GM20000 (cell line): ENCODE measurements at regions not wholly inside any gene's neighbourhood (a gene's known extent, or its start where the extent isn't known, plus 50 kb on each side); places are given as distances from the start of the nearest gene placed in this dataset.

Experiments used
- DNase-seq: peaks from one replicate; pipeline ENCODE4 v3.0.0; 2012; ENCODE audit warnings: low spot score
- TF ChIP-seq, protein P1 (sequence below): IDR thresholded peaks from 2 replicates; pipeline ENCODE4 v1.5.1; 2012; ENCODE audit warnings: mild to moderate bottlenecking, control low read depth; ENCODE audit errors: extremely low read depth, missing control alignments

DNA sequence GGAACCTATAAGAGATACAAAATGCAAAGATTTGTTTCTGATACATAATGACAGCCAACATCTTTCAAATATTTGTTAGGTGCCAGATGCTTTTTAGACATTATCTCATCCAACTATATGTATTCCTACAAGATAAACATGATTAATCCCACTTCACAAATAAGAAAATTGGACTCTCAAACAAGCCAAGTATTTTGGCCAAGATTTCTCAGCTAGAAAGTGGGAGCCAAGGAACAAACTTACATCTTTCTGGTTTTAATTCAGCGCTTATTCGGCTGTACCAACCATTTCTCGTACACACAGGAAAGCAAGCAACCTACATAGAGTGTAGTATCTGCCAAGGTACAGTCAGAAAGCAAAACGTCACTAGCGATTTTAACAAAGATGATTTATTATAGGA, 85.7 kb upstream of the SERP2 start:
- no peak for DNase-seq
- TF ChIP-seq, protein P1, sequence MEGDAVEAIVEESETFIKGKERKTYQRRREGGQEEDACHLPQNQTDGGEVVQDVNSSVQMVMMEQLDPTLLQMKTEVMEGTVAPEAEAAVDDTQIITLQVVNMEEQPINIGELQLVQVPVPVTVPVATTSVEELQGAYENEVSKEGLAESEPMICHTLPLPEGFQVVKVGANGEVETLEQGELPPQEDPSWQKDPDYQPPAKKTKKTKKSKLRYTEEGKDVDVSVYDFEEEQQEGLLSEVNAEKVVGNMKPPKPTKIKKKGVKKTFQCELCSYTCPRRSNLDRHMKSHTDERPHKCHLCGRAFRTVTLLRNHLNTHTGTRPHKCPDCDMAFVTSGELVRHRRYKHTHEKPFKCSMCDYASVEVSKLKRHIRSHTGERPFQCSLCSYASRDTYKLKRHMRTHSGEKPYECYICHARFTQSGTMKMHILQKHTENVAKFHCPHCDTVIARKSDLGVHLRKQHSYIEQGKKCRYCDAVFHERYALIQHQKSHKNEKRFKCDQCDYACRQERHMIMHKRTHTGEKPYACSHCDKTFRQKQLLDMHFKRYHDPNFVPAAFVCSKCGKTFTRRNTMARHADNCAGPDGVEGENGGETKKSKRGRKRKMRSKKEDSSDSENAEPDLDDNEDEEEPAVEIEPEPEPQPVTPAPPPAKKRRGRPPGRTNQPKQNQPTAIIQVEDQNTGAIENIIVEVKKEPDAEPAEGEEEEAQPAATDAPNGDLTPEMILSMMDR, result no peak

GRCh38 chr13:44292545-44292944, 81.1 kb upstream of the SERP2 start:
- DNase-seq, result no peak

GRCh38 chr13:44293374-44293773, 80.2 kb upstream of the SERP2 start:
- TF ChIP-seq, protein P1, result no peak
- DNase-seq, result no peak

More at GRCh38 chr13:44292545-44292944, 81.1 kb upstream of the SERP2 start:
- TF ChIP-seq, protein P1, result no peak

GRCh38 chr13:44293908-44294735, 79.5 kb upstream of the SERP2 start:
- DNase-seq, result no peak
- TF ChIP-seq, protein P1, result no peak

GRCh38 chr13:44294876-44295275, 78.7 kb upstream of the SERP2 start:
- no peak for DNase-seq
- TF ChIP-seq, protein P1, result no peak

- TF ChIP-seq, protein P1, result no peak
- DNase-seq, result no peak
Observed at GRCh38 chr13:44296856-44297255, 76.8 kb upstream of the SERP2 start.

DNA sequence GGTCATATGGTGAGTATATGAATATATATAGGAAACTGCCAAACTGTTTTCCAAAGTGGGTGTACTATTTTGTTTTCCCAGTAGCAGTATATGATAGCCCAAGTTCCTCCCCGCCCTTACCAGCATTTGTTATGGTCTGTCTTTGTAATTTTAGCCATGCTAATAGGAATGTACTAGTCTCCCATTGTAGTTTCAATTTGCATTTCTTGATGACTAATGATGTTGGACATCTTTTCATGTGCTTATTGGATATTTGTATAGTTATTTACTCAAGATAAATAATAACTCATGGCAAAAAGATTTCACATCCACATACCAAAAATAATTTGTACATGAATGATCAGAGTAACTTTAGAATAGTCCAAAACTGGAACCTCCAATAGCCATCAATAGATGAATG, 75.3 kb upstream of the SERP2 start:
- no peak for DNase-seq

More for the DNA sequence above, 75.3 kb upstream of the SERP2 start:
- TF ChIP-seq, protein P1, result no peak
